Keratinocyte (primary cell): ENCODE measurements at regions not wholly inside any gene's neighbourhood (a gene's known extent, or its start where the extent isn't known, plus 50 kb on each side); places are given as distances from the start of the nearest gene placed in this dataset.

Source experiments
- DNase-seq: peaks from one replicate; pipeline ENCODE4 v3.0.0-alpha.2; 2011; ENCODE audit warnings: low read depth, missing footprints, low spot score
- FAIRE-seq: peaks from 2 replicates; lab custom pipeline; 2011; peaks lifted over from hg19 to GRCh38; lab: Jason Lieb, UNC
- H2AFZ ChIP-seq: 2 replicates; pipeline ENCODE4 v1.6.0; 2012; ENCODE audit warnings: low read length, control low read depth, inconsistent platforms; ENCODE audit not compliant: control insufficient read depth
- H3K27ac ChIP-seq: 2 replicates; pipeline ENCODE4 v1.5.1; 2011; ENCODE audit warnings: low read length; ENCODE audit not compliant: control insufficient read depth, insufficient read depth
- H3K27me3 ChIP-seq: 3 replicates; pipeline ENCODE4 v1.6.0; 2011; ENCODE audit warnings: low read length; ENCODE audit not compliant: control insufficient read depth, insufficient read depth; ENCODE audit errors: extremely low read depth
- H3K36me3 ChIP-seq, 2 experiments: 2 replicates in 1 of 2; 3 replicates in 1 of 2; pipeline ENCODE4 v1.5.1; 2011; ENCODE audit warnings: low read length in 2 of 2, mild to moderate bottlenecking in 1 of 2; ENCODE audit not compliant: control insufficient read depth in 2 of 2, insufficient read depth in 2 of 2; ENCODE audit errors: extremely low read depth in 1 of 2
- H3K4me1 ChIP-seq: 3 replicates; pipeline ENCODE4 v1.5.1; 2011; ENCODE audit warnings: low read length; ENCODE audit not compliant: control insufficient read depth, insufficient read depth; ENCODE audit errors: extremely low read depth
- H3K4me2 ChIP-seq: 3 replicates; pipeline ENCODE4 v1.6.0; 2011; ENCODE audit warnings: low read depth, low read length; ENCODE audit not compliant: control insufficient read depth, insufficient read depth; ENCODE audit errors: extremely low read depth
- H3K4me3 ChIP-seq, 3 experiments: fragments of 200-600 bp in 1 of 3; sonication (generic) in 1 of 3; 2 replicates in 2 of 3; 3 replicates in 1 of 3; pipeline ENCODE4 v1.5.1; 2011 to 2016; ENCODE audit warnings: low read length in 3 of 3, mild to moderate bottlenecking in 3 of 3, control low read depth in 2 of 3, inconsistent platforms in 1 of 3, low read depth in 1 of 3, mixed read lengths in 1 of 3, mixed run types in 1 of 3, moderate library complexity in 1 of 3; ENCODE audit not compliant: control insufficient read depth in 2 of 3, insufficient read depth in 2 of 3; ENCODE audit errors: extremely low read depth in 1 of 3
- H3K79me2 ChIP-seq: 2 replicates; pipeline ENCODE4 v1.6.0; 2012; ENCODE audit warnings: low read length; ENCODE audit not compliant: control insufficient read depth, insufficient read depth
- H3K9ac ChIP-seq: 3 replicates; pipeline ENCODE4 v1.6.0; 2011; ENCODE audit warnings: low read length; ENCODE audit not compliant: control insufficient read depth, insufficient read depth; ENCODE audit errors: extremely low read depth
- H3K9me1 ChIP-seq: 3 replicates; pipeline ENCODE4 v1.6.0; 2011; ENCODE audit warnings: low read length; ENCODE audit not compliant: control insufficient read depth, insufficient read depth; ENCODE audit errors: extremely low read depth
- H3K9me3 ChIP-seq: 2 replicates; pipeline ENCODE4 v1.5.1; 2012; ENCODE audit warnings: low read depth, low read length; ENCODE audit not compliant: control insufficient read depth
- H4K20me1 ChIP-seq: 3 replicates; pipeline ENCODE4 v1.6.0; 2011; ENCODE audit warnings: low read length; ENCODE audit not compliant: control insufficient read depth, insufficient read depth; ENCODE audit errors: extremely low read depth
- EZH2 ChIP-seq: IDR thresholded peaks from one replicate; pipeline ENCODE4 v1.6.1; 2012; ENCODE audit warnings: inconsistent platforms, mild to moderate bottlenecking, low read length, moderate library complexity
- dilution Hi-C: fragments of 300-500 bp; cut with MboI; formaldehyde crosslinking; loops from one replicate; pipeline ENCODE4 v1.7.0; 2020; ENCODE audit warnings: low sequenced_read_pairs; ENCODE audit not compliant: extremely low pct_ligation_motif_present
- TF ChIP-seq, protein P1 (sequence below), 3 experiments: IDR thresholded peaks in 1 of 3; conservative IDR thresholded peaks in 1 of 3; optimal IDR thresholded peaks in 1 of 3; 2 replicates in 2 of 3; 3 replicates in 1 of 3; pipeline versions ENCODE3 to v1.5.1; 2011; ENCODE audit warnings: low read length in 3 of 3, mild to moderate bottlenecking in 3 of 3, moderate library complexity in 2 of 3, control low read depth in 1 of 3, inconsistent platforms in 1 of 3; ENCODE audit not compliant: insufficient read depth in 2 of 3; ENCODE audit errors: extremely low read depth in 1 of 3

GRCh38 chr18:47710451-47710850 is 220.0 kb downstream of the SMAD2 start:
- Histone ChIP-seq H3K4me3 (no peak overlapping the region), H3K27ac (no peak overlapping the region), H3K36me3 (no peaks in the 10 kb centered on the region), H3K9me1 (no peaks in the 10 kb centered on the region), H3K4me2 (no peak overlapping the region), H3K9me3 (no peaks in the 10 kb centered on the region), H2AFZ (no peak overlapping the region), H4K20me1 (no peaks in the 10 kb centered on the region), H3K79me2 (no peaks in the 10 kb centered on the region), H3K4me1 (no peaks in the 10 kb centered on the region), H3K9ac (no peak overlapping the region), H3K27me3 (no peaks in the 10 kb centered on the region)
- DNase-seq (no peak), FAIRE-seq (no peak)
- no peak for TF ChIP-seq EZH2
- TF ChIP-seq, protein P1, sequence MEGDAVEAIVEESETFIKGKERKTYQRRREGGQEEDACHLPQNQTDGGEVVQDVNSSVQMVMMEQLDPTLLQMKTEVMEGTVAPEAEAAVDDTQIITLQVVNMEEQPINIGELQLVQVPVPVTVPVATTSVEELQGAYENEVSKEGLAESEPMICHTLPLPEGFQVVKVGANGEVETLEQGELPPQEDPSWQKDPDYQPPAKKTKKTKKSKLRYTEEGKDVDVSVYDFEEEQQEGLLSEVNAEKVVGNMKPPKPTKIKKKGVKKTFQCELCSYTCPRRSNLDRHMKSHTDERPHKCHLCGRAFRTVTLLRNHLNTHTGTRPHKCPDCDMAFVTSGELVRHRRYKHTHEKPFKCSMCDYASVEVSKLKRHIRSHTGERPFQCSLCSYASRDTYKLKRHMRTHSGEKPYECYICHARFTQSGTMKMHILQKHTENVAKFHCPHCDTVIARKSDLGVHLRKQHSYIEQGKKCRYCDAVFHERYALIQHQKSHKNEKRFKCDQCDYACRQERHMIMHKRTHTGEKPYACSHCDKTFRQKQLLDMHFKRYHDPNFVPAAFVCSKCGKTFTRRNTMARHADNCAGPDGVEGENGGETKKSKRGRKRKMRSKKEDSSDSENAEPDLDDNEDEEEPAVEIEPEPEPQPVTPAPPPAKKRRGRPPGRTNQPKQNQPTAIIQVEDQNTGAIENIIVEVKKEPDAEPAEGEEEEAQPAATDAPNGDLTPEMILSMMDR (optimal IDR thresholded peaks at IDR 0.05 in 1 of 3, IDR thresholded peaks at IDR 0.05 in 1 of 3, conservative IDR thresholded peaks at IDR 0.05 in 1 of 3; ENCODE audit: extremely low read depth in 1 of 3, insufficient read depth in 2 of 3, low read length in 3 of 3): no peak
- dilution Hi-C loops: no loop called here

DNA sequence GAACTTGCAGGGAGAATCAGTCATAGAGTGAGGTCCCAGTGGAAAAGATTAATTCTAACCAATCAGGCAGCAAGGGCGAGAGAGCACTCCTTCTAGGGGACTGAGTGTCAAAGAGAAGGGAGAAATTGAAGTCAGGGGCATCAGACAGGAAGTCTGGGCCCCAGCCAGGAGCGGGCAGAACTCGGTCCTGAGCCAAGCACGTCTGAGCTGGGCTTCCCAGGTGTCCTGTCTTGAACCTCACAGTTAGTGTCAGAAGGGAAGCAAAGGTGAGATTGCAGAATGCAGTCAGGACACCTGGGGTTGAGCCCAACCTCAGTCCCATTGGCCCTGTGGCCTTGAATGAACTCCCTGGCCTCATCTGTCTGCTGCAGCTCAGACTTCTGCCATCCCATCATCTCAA is 220.9 kb downstream of the SMAD2 start:
- Histone ChIP-seq H3K79me2 (no peaks in the 10 kb centered on the region), H3K4me2 (no peak overlapping the region), H3K4me3 (no peak overlapping the region), H3K27ac (no peak overlapping the region), H3K4me1 (no peaks in the 10 kb centered on the region), H4K20me1 (no peaks in the 10 kb centered on the region), H2AFZ (no peak overlapping the region), H3K9me3 (no peaks in the 10 kb centered on the region), H3K9ac (no peak overlapping the region), H3K9me1 (no peaks in the 10 kb centered on the region), H3K36me3 (no peaks in the 10 kb centered on the region), H3K27me3 (no peaks in the 10 kb centered on the region)
- no peak for FAIRE-seq
- DNase-seq: no peak
- dilution Hi-C loops: no loop called here
- no peak for TF ChIP-seq EZH2
- TF ChIP-seq, protein P1 (optimal IDR thresholded peaks at IDR 0.05 in 1 of 3, IDR thresholded peaks at IDR 0.05 in 1 of 3, conservative IDR thresholded peaks at IDR 0.05 in 1 of 3; ENCODE audit: extremely low read depth in 1 of 3, insufficient read depth in 2 of 3, low read length in 3 of 3): no peak
